Endodermal cell (in vitro differentiated cells): ENCODE measurements at regions not wholly inside any gene's neighbourhood (a gene's known extent, or its start where the extent isn't known, plus 50 kb on each side); places are given as distances from the start of the nearest gene placed in this dataset.

Experiments used
- DNase-seq: peaks from one replicate; pipeline ENCODE4 v3.0.0-alpha.2; 2017
- H3K27ac ChIP-seq: 2 replicates; pipeline ENCODE4 v1.5.1; 2013; ENCODE audit warnings: mild to moderate bottlenecking, low read depth, low read length, moderate library complexity
- H3K27me3 ChIP-seq: 2 replicates; pipeline ENCODE4 v1.6.1; 2013; ENCODE audit warnings: mild to moderate bottlenecking, low read length, moderate library complexity; ENCODE audit not compliant: insufficient read depth, control insufficient read depth, poor library complexity, severe bottlenecking
- H3K36me3 ChIP-seq: 2 replicates; pipeline ENCODE4 v1.7.0; 2013; ENCODE audit warnings: mild to moderate bottlenecking, low read length, moderate library complexity; ENCODE audit not compliant: control insufficient read depth, insufficient read depth
- H3K4me1 ChIP-seq: one replicate; pipeline ENCODE4 v1.7.0; 2013; ENCODE audit warnings: low read length; ENCODE audit not compliant: control insufficient read depth, insufficient read depth
- H3K4me3 ChIP-seq: 2 replicates; pipeline ENCODE4 v1.5.1; 2013; ENCODE audit warnings: mild to moderate bottlenecking, low read length, moderate library complexity
- H3K9ac ChIP-seq: 2 replicates; pipeline ENCODE4 v1.6.1; 2013; ENCODE audit warnings: mild to moderate bottlenecking, low read length, moderate library complexity; ENCODE audit not compliant: poor library complexity, severe bottlenecking; ENCODE audit errors: extremely low read depth
- H3K9me3 ChIP-seq: 2 replicates; pipeline ENCODE4 v1.6.1; 2013; ENCODE audit warnings: mild to moderate bottlenecking, low read length, moderate library complexity; ENCODE audit not compliant: control insufficient read depth
- H3K27ac Mint-ChIP-seq: 2 replicates; pipeline ENCODE4 v1.8.0; 2020; ENCODE audit warnings: mixed read lengths
- H3K27me3 Mint-ChIP-seq: 2 replicates; pipeline ENCODE4 v1.8.0; 2021; ENCODE audit warnings: mild to moderate bottlenecking, mixed read lengths; ENCODE audit not compliant: insufficient read depth
- H3K36me3 Mint-ChIP-seq: 2 replicates; pipeline ENCODE4 v1.8.0; 2020; ENCODE audit warnings: low read depth, mixed read lengths
- H3K4me1 Mint-ChIP-seq: 2 replicates; pipeline ENCODE4 v1.8.0; 2020; ENCODE audit warnings: mixed read lengths
- H3K4me3 Mint-ChIP-seq: 2 replicates; pipeline ENCODE4 v1.8.0; 2020; ENCODE audit warnings: mild to moderate bottlenecking, moderate library complexity, mixed read lengths
- H3K9me3 Mint-ChIP-seq: 2 replicates; pipeline ENCODE4 v1.8.0; 2020; ENCODE audit warnings: mild to moderate bottlenecking, mixed read lengths
- WGBS, 2 experiments: methylation state at CpG; one replicate each; pipeline versions ENCODE4 v1.1.5 to v1.1.7; 2013; ENCODE audit warnings: missing lambda C conversion rate in 2 of 2, mixed read lengths in 1 of 2; ENCODE audit not compliant: insufficient coverage in 1 of 2, insufficient read length in 1 of 2; 5-methylcytosine and 5-hydroxymethylcytosine counted together
- TF ChIP-seq, protein P1 (sequence below): fragments of 200-600 bp; sonication (generic); conservative IDR thresholded peaks from 2 replicates; pipeline ENCODE4 v1.5.0; 2021; ENCODE audit warnings: antibody characterized with exemption, mild to moderate bottlenecking

- Mint-ChIP-seq H3K9me3 (peaks cover 8% of the 10 kb centered on the region), H3K27ac (no peak overlapping the region), H3K36me3 (no peaks in the 10 kb centered on the region), H3K4me3 (no peak overlapping the region), H3K27me3 (peaks cover 4% of the 10 kb centered on the region), H3K4me1 (no peaks in the 10 kb centered on the region)
- DNase-seq: no peak
- H3K4me3 ChIP-seq: no peak overlapping the region
- H3K9ac ChIP-seq: no peak overlapping the region
- no peaks in the 10 kb centered on the region for H3K36me3 ChIP-seq
- 89% methylated on average over 1 of the region's 1 CpG; no CpG with 5 or more reads in 1 of the 2 experiments for WGBS, 2 experiments
- no peaks in the 10 kb centered on the region for H3K27me3 ChIP-seq
- TF ChIP-seq, protein P1, sequence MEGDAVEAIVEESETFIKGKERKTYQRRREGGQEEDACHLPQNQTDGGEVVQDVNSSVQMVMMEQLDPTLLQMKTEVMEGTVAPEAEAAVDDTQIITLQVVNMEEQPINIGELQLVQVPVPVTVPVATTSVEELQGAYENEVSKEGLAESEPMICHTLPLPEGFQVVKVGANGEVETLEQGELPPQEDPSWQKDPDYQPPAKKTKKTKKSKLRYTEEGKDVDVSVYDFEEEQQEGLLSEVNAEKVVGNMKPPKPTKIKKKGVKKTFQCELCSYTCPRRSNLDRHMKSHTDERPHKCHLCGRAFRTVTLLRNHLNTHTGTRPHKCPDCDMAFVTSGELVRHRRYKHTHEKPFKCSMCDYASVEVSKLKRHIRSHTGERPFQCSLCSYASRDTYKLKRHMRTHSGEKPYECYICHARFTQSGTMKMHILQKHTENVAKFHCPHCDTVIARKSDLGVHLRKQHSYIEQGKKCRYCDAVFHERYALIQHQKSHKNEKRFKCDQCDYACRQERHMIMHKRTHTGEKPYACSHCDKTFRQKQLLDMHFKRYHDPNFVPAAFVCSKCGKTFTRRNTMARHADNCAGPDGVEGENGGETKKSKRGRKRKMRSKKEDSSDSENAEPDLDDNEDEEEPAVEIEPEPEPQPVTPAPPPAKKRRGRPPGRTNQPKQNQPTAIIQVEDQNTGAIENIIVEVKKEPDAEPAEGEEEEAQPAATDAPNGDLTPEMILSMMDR: no peak
- peaks cover 8% of the 10 kb centered on the region for H3K9me3 ChIP-seq
- H3K4me1 ChIP-seq: peaks cover 2% of the 10 kb centered on the region
- no peak overlapping the region for H3K27ac ChIP-seq
These were observed 73.8 kb downstream of the DYRK2 start for GRCh38 chr12:67722296-67722695.

DNA sequence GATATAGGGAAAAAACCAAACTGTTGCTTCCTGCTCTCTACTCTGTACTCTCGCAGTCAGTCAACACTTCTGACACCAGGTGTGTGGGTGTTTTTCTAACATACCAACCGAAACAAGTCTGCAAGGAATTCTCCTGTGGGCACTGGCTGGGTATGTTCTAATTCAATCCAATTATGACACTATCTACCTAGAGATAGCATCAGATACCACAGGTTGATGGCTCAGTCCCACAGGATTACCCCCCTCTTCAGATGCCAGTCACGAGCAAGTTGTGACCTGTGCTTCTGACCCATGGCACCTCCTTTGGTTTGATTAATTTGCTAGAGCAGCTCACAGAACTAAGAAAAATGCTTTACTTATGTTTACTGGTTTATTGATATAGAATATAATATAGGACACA is 78.3 kb downstream of the DYRK2 start:
- H3K27me3 ChIP-seq: peaks cover 19% of the 10 kb centered on the region
- H3K4me1 ChIP-seq: peaks cover 5% of the 10 kb centered on the region
- Mint-ChIP-seq H3K4me1 (no peaks in the 10 kb centered on the region), H3K4me3 (no peak overlapping the region), H3K36me3 (no peaks in the 10 kb centered on the region), H3K27me3 (peaks cover 16% of the 10 kb centered on the region), H3K27ac (no peak overlapping the region), H3K9me3 (no peaks in the 10 kb centered on the region)
- no peak for DNase-seq
- H3K9ac ChIP-seq: no peak overlapping the region
- no peak overlapping the region for H3K4me3 ChIP-seq
- WGBS, 2 experiments: 98 to 100% methylated on average over 2 to 3 of the region's 3 CpGs
- peaks cover 8% of the 10 kb centered on the region for H3K9me3 ChIP-seq
- H3K36me3 ChIP-seq: no peaks in the 10 kb centered on the region
- no peak overlapping the region for H3K27ac ChIP-seq
- TF ChIP-seq, protein P1: no peak

GRCh38 chr12:67727702-67728666 is 79.4 kb downstream of the DYRK2 start:
- Mint-ChIP-seq H3K27ac (no peak overlapping the region), H3K4me3 (no peak overlapping the region), H3K36me3 (no peaks in the 10 kb centered on the region), H3K4me1 (no peaks in the 10 kb centered on the region), H3K9me3 (no peaks in the 10 kb centered on the region), H3K27me3 (peaks cover 19% of the 10 kb centered on the region)
- H3K4me1 ChIP-seq: peaks cover 5% of the 10 kb centered on the region
- TF ChIP-seq, protein P1: no peak
- H3K36me3 ChIP-seq: no peaks in the 10 kb centered on the region
- DNase-seq: no peak
- H3K27me3 ChIP-seq: peaks cover 23% of the 10 kb centered on the region
- H3K9ac ChIP-seq: no peak overlapping the region
- H3K27ac ChIP-seq: no peak overlapping the region
- no peak overlapping the region for H3K4me3 ChIP-seq
- peaks cover 5% of the 10 kb centered on the region for H3K9me3 ChIP-seq
- 94 to 96% methylated on average over 4 to 6 of the region's 6 CpGs for WGBS, 2 experiments
